ENCODE measurements at regions not wholly inside any gene's neighbourhood (a gene's known extent, or its start where the extent isn't known, plus 50 kb on each side); places are given as distances from the start of the nearest gene placed in this dataset.

DNA sequence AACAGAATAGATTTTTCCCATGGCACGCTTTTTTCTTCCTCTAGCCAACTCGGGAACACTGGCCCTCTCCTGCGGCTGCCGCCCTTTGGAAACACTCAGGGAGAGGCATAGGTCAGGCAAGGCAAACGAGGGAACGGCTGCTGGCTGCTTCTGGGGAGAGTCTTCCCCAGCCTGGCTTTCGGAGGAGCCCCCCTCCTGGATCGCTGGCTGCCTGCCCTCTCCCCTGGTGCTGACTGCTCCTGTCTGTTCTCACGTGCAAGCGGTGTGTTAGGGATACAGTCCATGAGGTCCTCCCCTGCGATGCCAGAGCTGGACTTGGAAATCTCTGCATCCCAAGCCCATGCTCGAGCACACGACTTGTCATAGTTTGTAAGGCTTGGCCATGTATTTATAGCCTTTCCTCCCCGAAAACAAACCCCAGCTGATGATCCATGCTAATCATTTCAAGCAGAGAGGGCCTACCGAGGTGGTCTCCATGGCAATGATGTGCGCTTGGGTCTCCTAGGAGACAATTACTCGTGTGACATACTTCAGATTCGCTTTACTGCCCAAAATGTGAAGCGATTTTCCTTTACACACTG is 315.6 kb upstream of the ATP10A start:
- TF ChIP-seq, protein P1, sequence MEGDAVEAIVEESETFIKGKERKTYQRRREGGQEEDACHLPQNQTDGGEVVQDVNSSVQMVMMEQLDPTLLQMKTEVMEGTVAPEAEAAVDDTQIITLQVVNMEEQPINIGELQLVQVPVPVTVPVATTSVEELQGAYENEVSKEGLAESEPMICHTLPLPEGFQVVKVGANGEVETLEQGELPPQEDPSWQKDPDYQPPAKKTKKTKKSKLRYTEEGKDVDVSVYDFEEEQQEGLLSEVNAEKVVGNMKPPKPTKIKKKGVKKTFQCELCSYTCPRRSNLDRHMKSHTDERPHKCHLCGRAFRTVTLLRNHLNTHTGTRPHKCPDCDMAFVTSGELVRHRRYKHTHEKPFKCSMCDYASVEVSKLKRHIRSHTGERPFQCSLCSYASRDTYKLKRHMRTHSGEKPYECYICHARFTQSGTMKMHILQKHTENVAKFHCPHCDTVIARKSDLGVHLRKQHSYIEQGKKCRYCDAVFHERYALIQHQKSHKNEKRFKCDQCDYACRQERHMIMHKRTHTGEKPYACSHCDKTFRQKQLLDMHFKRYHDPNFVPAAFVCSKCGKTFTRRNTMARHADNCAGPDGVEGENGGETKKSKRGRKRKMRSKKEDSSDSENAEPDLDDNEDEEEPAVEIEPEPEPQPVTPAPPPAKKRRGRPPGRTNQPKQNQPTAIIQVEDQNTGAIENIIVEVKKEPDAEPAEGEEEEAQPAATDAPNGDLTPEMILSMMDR (IDR thresholded peaks at IDR 0.05; ENCODE audit: low read depth, low read length) = no peak
- TF ChIP-seq EZH2phosphoT487 (IDR thresholded peaks at IDR 0.05; ENCODE audit: low read depth) = no peak

Data from OCI-LY3 (cell line).